HG03097 (cell line): ENCODE measurements at regions not wholly inside any gene's neighbourhood (a gene's known extent, or its start where the extent isn't known, plus 50 kb on each side); places are given as distances from the start of the nearest gene placed in this dataset.
"Not testable (repeated sequence)": the region's sequence is repeated elsewhere in the genome, so short reads cannot be mapped to it uniquely, and the experiment has no call there.

Source experiments
- ATAC-seq: cut with Tn5 transposase; IDR thresholded peaks from one replicate; pipeline ENCODE4 v1.9.1; 2021; ENCODE audit not compliant: unreplicated experiment, low FRiP score

GRCh38 chr7:12002428-12002827 lies 170.4 kb upstream of the THSD7A start:
- ATAC-seq: no peak

DNA sequence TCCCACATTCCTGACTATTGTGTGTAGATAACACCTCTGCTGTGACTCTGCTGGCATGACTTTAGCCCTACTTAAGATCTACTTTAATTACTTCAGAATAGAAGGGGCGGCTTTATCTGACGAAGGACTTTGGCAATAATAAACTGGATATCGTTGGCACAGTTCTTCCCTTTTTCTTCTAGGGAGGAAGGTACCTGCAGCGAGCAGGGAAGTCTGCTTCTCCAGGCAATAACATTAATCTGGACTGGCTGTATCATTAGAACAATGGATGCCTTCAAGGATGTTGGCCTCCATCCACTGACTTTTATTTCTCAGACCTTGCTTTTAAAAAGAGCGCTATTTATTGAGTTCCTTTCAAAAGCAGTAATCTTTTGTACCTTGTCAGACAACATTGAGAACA lies 172.6 kb upstream of the THSD7A start:
- ATAC-seq: no peak

GRCh38 chr7:12007576-12007975 lies 175.6 kb upstream of the THSD7A start:
- no peak for ATAC-seq

DNA sequence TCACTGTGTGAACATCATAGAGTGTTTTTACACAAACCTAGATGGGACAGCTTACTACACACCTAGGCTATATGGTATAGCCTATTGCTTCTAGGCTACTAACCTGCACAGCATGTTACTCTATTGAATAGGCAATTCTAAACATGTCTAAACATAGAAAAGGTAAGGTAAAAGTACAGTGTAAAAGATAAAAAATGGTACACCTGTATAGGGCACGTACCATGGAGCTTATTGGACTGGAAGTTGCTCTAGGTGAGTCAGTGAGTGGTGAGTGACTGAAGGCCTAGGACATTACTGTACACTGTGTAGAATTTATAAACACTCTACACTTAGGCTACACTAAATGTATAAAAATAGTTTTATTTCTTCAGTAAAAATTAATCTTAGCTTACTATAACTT lies 182.0 kb upstream of the THSD7A start:
- ATAC-seq: no peak

DNA sequence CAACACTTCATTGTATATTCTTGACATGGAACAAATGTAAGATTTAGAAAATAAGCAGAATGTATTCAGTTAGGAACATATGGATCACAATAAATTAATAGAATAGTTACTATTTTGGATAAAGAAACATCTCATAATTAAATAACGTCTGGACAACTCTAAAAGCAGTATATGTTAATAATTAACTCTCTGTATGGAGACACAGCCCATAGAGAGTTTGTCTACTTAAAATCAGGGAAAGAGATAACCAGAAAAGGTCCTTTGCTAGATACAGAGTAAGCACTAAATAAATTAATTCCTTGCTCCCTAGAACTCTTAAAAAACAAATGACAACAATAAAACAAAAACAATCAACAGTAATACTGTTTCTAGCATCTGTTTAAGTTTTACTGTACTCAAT lies 184.4 kb upstream of the THSD7A start:
- ATAC-seq: no peak

- no peak for ATAC-seq
Observed at GRCh38 chr7:12017046-12017445, 185.0 kb upstream of the THSD7A start.

GRCh38 chr7:12022011-12022410 lies 189.1 kb upstream of the TMEM106B start:
- not testable (repeated sequence) for ATAC-seq

- no peak for ATAC-seq
Observed at GRCh38 chr7:12025246-12025645, 185.8 kb upstream of the TMEM106B start.

GRCh38 chr7:12028508-12028907 lies 182.6 kb upstream of the TMEM106B start:
- no peak for ATAC-seq

- no peak for ATAC-seq
Observed at GRCh38 chr7:12030116-12030515, 181.0 kb upstream of the TMEM106B start.

- ATAC-seq: no peak
Observed at GRCh38 chr7:12031186-12031585, 179.9 kb upstream of the TMEM106B start.

DNA sequence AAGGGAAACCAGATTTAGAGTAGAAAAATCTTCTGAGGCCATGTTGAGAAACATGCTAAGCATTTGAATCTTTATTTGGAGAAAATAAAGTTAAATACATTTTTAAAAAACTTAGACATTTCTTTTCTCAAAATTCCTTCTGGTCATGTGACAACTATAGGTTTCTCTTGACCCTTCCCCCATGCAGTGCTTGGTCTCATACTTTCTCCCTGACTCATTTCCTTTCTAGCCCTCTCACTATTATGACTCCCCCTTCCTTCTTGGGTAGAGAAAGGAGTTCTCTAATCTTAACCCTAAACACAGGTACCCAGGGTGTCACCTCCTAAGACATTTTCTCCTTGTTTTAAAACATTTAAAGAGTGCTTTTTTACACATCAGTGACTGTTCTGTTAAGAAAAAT lies 179.5 kb upstream of the TMEM106B start:
- no peak for ATAC-seq

GRCh38 chr7:12032146-12032545 lies 178.9 kb upstream of the TMEM106B start:
- no peak for ATAC-seq

DNA sequence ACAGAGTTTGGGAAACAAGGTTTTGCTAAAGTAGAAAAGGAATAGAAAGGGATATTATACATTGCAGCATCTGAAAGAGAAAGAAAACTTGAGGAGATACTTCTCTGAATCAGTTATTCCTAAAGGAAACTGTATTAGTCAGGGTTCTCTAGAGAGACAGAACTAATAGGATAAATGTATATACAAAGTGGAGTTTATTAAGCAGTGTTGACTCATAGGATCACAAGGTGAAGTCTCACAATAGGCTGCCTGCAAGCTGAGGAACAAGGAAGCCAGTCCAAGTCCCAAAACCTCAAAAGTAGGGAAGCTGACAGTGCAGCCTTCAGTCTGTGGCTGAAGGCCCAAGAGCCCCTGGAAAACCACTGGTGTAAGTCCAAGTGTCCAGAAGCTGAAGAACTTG lies 167.6 kb upstream of the TMEM106B start:
- not testable (repeated sequence) for ATAC-seq

DNA sequence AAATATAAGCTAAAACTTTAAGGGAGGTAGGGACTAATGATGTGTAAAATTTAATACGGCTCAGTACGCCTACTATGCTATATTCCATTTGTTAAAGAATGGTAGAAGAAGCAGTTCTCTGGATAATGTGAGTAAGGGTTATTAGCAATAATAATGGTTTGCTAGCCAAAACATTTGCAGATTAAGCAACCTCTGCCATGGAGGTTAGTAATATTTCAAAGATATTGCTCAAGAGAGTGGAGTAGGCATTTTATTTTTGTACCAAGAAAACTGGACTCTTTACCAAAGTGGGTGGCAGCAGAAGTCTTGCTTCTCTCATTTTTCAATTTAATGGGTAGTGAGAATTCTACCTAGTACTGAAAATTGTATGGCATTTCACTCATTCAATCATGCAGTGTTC lies 158.9 kb upstream of the TMEM106B start:
- no peak for ATAC-seq

- no peak for ATAC-seq
Observed at GRCh38 chr7:12053561-12053960, 157.5 kb upstream of the TMEM106B start.

GRCh38 chr7:12054830-12055229 lies 156.3 kb upstream of the TMEM106B start:
- no peak for ATAC-seq

DNA sequence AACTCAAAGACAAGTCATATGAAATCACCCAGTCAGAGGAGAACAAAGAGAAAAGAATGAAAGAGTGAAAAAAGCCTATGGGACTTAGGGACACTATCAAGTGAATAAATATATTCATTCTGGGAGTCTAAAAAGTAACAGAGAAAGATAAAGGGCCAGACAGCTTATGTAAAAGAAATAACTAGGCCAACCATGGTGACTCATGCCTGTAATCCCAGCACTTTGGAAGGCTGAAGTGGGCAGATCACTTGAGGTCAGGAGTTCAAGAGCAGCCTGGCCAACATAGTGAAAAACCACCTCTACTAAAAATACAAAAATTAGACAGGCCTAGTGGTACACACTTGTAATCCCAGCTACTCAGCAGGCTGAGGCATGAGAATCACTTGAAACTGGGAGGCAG lies 154.7 kb upstream of the TMEM106B start:
- no peak for ATAC-seq

DNA sequence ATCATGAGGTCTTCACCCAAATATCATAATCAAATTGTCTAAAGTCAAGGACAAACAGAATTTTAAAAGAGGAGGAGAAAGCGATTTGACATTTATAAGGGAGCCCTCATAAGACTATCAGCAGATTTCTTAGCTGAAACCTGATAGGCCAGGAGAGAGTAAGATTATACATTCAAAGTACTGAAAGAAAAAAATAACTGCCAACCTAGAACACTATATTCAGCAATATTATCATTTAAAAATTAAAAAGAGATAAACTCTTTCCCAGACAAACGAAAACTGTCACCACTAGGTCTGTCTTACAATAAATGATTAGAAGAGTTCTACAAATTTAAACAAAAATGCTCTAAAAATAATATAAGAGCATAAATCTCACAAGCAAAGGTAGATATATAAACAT lies 154.1 kb upstream of the TMEM106B start:
- ATAC-seq: no peak

GRCh38 chr7:12062062-12062461 lies 149.0 kb upstream of the TMEM106B start:
- ATAC-seq: no peak

DNA sequence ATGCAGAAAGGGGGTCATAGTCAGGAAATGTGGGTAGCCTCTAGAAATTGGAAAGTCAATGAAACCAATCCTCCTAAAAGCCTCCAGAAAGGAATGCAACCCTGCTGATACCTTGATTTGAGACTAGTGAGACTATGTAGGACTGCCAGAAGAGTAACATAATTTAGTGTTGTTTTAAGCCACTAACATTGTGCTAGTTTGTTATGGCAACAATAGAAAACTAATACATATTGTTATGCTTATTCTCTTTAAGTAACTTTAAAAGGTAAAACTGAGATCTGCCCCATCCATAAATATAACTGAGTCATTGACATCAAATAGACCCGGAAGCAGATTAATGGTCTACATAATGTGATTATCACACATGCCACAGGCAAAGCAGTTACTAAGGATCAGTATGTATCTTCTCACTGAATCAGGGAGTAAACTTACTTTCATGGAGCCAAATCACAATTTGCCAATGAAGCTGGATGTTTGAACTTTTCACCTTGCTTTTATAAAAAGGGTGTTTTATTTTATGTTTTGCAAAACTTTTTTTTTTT lies 146.4 kb upstream of the TMEM106B start:
- no peak for ATAC-seq

DNA sequence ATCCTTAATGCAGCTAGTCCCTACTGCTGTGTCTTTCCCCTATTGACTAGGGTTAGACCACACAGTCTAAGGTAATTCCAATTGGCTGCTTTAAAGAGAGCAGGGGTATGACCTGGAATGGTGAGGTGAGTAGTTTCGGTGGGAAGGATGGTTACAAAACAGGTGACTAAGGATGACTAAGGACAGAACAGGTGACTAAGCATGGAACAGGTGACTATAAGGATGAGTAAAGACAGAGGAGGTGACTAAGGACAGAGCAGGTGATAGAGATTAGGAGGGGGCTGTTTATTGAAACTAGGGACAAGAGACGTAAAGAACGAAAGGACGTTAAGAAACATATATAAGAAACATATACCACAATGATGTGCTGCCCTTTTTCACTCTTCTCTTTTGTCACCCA lies 145.1 kb upstream of the TMEM106B start:
- no peak for ATAC-seq

GRCh38 chr7:12066521-12066920 lies 144.6 kb upstream of the TMEM106B start:
- no peak for ATAC-seq
